ENCODE measurements at regions not wholly inside any gene's neighbourhood (a gene's known extent, or its start where the extent isn't known, plus 50 kb on each side); places are given as distances from the start of the nearest gene placed in this dataset.
"Not testable (repeated sequence)": the region's sequence is repeated elsewhere in the genome, so short reads cannot be mapped to it uniquely, and the experiment has no call there.

DNA sequence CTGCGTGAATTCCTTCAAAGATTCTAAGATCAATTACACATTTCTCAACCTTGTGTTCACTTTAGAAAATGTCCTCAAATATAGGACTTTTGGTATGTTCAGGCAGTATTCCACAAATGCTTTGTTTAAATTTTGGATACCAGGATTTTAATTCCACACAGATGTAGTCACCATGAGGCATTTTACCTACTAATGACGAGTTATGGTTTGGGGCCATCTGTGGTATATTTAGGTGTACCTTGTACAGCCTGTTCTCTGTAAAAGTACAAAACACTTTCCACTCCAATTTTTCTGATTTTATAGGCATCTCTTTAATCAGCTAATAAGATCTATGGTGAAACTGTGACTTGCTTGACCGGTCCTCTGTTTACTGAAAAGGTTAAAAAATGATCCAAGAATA lies 275.7 kb upstream of the PRICKLE1 start:
- no peak for TF ChIP-seq EZH2phosphoT487 (IDR thresholded peaks at IDR 0.05; ENCODE audit: borderline replicate concordance, low read length)
- no peaks in the 10 kb centered on the region for H3K27me3 ChIP-seq (ENCODE audit: low read length)
- H3K4me3 ChIP-seq (ENCODE audit: low read length): no peak overlapping the region; the same call in 1 of the 2 replicates
- H3K36me3 ChIP-seq (ENCODE audit: low read depth, low read length): no peaks in the 10 kb centered on the region
- DNase-seq (peak; percentile 90), ATAC-seq (peak; percentile 72)
- peak overlapping the region; percentile 49 for H3K4me2 ChIP-seq (ENCODE audit: low read length)
- no peaks in the 10 kb centered on the region for H3F3A ChIP-seq (ENCODE audit: low read length, unreplicated experiment)
- H3K9me3 ChIP-seq (ENCODE audit: low read length): no peaks in the 10 kb centered on the region
- no peaks in the 10 kb centered on the region for H4K20me1 ChIP-seq (ENCODE audit: low read length)
- POLR2A ChIA-PET (ENCODE audit: unreplicated experiment): no interaction called here
- H2AFZ ChIP-seq (ENCODE audit: low read length): peak overlapping the region; percentile 44
- no peaks in the 10 kb centered on the region for H3K9me2 ChIP-seq (replicated peaks; ENCODE audit: low read length)
- BruUV-seq (replicated peaks): no TSS peak
- no peaks in the 10 kb centered on the region for H3K79me2 ChIP-seq (ENCODE audit: low read length)
- peak overlapping the region; percentile 1; the same call in 1 of the 2 replicates for H3K9ac ChIP-seq (ENCODE audit: low read length)
- intact Hi-C loops (cut with micrococcal nuclease): no loop called here
- H3K27ac ChIP-seq (ENCODE audit: low read length): peak overlapping the region; percentile 70
- H3K4me1 ChIP-seq (ENCODE audit: insufficient read depth, low read length): peaks cover 31% of the 10 kb centered on the region
- CTCF ChIA-PET: no interaction called here

DNA sequence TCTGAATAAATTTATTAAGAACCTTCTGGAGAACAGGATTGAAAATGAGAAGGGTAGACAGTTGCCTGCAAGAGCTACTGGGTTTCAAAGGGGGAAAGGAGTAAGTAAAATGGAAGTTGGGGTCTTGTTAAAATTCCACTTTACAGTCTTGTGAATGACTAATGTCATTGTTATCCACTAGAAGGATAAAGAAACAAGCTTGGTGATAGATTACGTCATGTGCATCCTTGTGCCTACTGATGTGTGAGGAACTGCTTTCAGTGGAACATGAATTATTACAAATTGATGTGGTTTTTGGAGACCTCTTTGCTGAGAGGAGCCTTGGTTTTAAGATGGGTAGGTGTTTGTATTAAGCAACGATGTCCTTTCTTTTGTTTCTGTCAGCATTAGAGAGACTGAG lies 272.5 kb upstream of the PRICKLE1 start:
- no peak for TF ChIP-seq EZH2 (IDR thresholded peaks at IDR 0.05; ENCODE audit: low read length, unreplicated experiment)
- no peak for TF ChIP-seq EZH2phosphoT487 (IDR thresholded peaks at IDR 0.05; ENCODE audit: borderline replicate concordance, low read length)
- TF ChIP-seq, protein P1, sequence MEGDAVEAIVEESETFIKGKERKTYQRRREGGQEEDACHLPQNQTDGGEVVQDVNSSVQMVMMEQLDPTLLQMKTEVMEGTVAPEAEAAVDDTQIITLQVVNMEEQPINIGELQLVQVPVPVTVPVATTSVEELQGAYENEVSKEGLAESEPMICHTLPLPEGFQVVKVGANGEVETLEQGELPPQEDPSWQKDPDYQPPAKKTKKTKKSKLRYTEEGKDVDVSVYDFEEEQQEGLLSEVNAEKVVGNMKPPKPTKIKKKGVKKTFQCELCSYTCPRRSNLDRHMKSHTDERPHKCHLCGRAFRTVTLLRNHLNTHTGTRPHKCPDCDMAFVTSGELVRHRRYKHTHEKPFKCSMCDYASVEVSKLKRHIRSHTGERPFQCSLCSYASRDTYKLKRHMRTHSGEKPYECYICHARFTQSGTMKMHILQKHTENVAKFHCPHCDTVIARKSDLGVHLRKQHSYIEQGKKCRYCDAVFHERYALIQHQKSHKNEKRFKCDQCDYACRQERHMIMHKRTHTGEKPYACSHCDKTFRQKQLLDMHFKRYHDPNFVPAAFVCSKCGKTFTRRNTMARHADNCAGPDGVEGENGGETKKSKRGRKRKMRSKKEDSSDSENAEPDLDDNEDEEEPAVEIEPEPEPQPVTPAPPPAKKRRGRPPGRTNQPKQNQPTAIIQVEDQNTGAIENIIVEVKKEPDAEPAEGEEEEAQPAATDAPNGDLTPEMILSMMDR (conservative IDR thresholded peaks at IDR 0.05; ENCODE audit: low read depth, low read length): no peak
- no peaks in the 10 kb centered on the region for H3K27me3 ChIP-seq (ENCODE audit: low read length)
- H3K4me3 ChIP-seq (ENCODE audit: low read length): no peak overlapping the region
- ChIA-PET POLR2A (ENCODE audit: unreplicated experiment) (no interaction called here), CTCF (no interaction called here)
- DNase-seq (peak; percentile 70), ATAC-seq (peak; percentile 24)
- no peaks in the 10 kb centered on the region for H3F3A ChIP-seq (ENCODE audit: low read length, unreplicated experiment)
- H3K27ac ChIP-seq (ENCODE audit: low read length): no peak overlapping the region
- H3K9ac ChIP-seq (ENCODE audit: low read length): no peak overlapping the region
- no peaks in the 10 kb centered on the region for H3K79me2 ChIP-seq (ENCODE audit: low read length)
- intact Hi-C loops (cut with micrococcal nuclease): no loop called here
- BruUV-seq (replicated peaks): no TSS peak
- no peak overlapping the region for H2AFZ ChIP-seq (ENCODE audit: low read length)
- no peak overlapping the region for H3K4me2 ChIP-seq (ENCODE audit: low read length)
- H3K4me1 ChIP-seq (ENCODE audit: insufficient read depth, low read length): peaks cover 31% of the 10 kb centered on the region
- H3K9me3 ChIP-seq (ENCODE audit: low read length): no peaks in the 10 kb centered on the region
- no peaks in the 10 kb centered on the region for H3K36me3 ChIP-seq (ENCODE audit: low read depth, low read length)
- no peaks in the 10 kb centered on the region for H4K20me1 ChIP-seq (ENCODE audit: low read length)
- no peaks in the 10 kb centered on the region for H3K9me2 ChIP-seq (replicated peaks; ENCODE audit: low read length)

DNA sequence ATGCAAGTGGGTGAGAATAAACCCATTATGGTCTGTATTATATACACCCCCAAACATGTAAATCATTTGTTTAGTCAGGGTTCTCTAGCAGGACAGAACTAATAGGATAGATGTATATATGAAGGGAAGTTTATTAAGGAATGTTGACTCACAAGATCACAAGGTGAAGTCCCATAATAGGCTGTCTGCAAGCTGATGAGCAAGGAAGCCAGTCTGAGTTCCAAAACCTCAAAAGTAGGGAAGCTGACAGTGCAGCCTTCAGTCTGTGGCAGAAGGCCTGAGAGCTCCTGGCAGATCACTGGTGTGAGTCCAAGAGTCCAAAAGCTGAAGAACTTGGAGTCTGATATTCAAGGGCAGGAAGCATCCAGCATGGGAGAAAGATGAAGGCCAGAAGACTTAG lies 270.8 kb upstream of the PRICKLE1 start:
- H3K9me2 ChIP-seq (replicated peaks; ENCODE audit: low read length); H3K9me3 ChIP-seq (ENCODE audit: low read length); BruUV-seq (replicated peaks); DNase-seq; H3K27me3 ChIP-seq (ENCODE audit: low read length); H3K4me2 ChIP-seq (ENCODE audit: low read length); H3K4me3 ChIP-seq (ENCODE audit: low read length); H3K36me3 ChIP-seq (ENCODE audit: low read depth, low read length); POLR2A ChIA-PET (ENCODE audit: unreplicated experiment); CTCF ChIA-PET; H3K79me2 ChIP-seq (ENCODE audit: low read length); H2AFZ ChIP-seq (ENCODE audit: low read length); H3F3A ChIP-seq (ENCODE audit: low read length, unreplicated experiment); H4K20me1 ChIP-seq (ENCODE audit: low read length); H3K9ac ChIP-seq (ENCODE audit: low read length); intact Hi-C loops (cut with micrococcal nuclease); ATAC-seq; H3K27ac ChIP-seq (ENCODE audit: low read length): not testable (repeated sequence)
- H3K4me1 ChIP-seq (ENCODE audit: insufficient read depth, low read length): peaks cover 21% of the 10 kb centered on the region

DNA sequence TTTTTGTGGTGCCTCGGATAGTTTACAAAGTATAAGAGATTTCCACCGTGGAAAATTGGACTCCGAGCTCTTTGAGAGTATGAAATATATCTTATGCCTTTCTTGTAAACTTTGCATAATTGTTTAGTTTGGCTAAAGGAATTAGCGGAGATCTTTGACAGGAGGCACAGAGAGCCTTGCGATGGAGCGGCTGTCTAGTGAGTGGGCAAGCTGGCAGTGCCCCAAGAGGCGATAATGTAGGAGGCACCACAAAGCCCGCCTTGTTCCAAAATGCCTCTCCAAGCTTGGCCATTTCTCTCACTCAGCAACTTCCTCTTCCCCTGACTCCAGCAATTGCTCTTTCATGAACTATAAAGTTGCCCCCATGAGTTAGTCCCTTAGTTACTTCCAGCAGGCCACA lies 270.1 kb upstream of the PRICKLE1 start:
- no peak overlapping the region for H2AFZ ChIP-seq (ENCODE audit: low read length)
- no TSS peak for BruUV-seq (replicated peaks)
- H3K79me2 ChIP-seq (ENCODE audit: low read length): no peaks in the 10 kb centered on the region
- no peaks in the 10 kb centered on the region for H3K36me3 ChIP-seq (ENCODE audit: low read depth, low read length)
- ChIA-PET CTCF (no interaction called here), POLR2A (ENCODE audit: unreplicated experiment) (no interaction called here)
- H3K9me3 ChIP-seq (ENCODE audit: low read length): no peaks in the 10 kb centered on the region
- no peak overlapping the region for H3K4me3 ChIP-seq (ENCODE audit: low read length)
- H3F3A ChIP-seq (ENCODE audit: low read length, unreplicated experiment): no peaks in the 10 kb centered on the region
- DNase-seq (no peak), ATAC-seq (no peak)
- H3K4me1 ChIP-seq (ENCODE audit: insufficient read depth, low read length): peaks cover 14% of the 10 kb centered on the region
- no peak for TF ChIP-seq EZH2phosphoT487 (IDR thresholded peaks at IDR 0.05; ENCODE audit: borderline replicate concordance, low read length)
- TF ChIP-seq EZH2 (IDR thresholded peaks at IDR 0.05; ENCODE audit: low read length, unreplicated experiment): no peak
- TF ChIP-seq, protein P1 (conservative IDR thresholded peaks at IDR 0.05; ENCODE audit: low read depth, low read length): no peak
- no peaks in the 10 kb centered on the region for H3K27me3 ChIP-seq (ENCODE audit: low read length)
- no peaks in the 10 kb centered on the region for H3K9me2 ChIP-seq (replicated peaks; ENCODE audit: low read length)
- H3K9ac ChIP-seq (ENCODE audit: low read length): no peak overlapping the region
- H3K27ac ChIP-seq (ENCODE audit: low read length): no peak overlapping the region
- intact Hi-C loops (cut with micrococcal nuclease): no loop called here
- no peaks in the 10 kb centered on the region for H4K20me1 ChIP-seq (ENCODE audit: low read length)
- no peak overlapping the region for H3K4me2 ChIP-seq (ENCODE audit: low read length)

Measured in PC-3 (cell line).